OCI-LY3 (cell line): ENCODE measurements at regions not wholly inside any gene's neighbourhood (a gene's known extent, or its start where the extent isn't known, plus 50 kb on each side); places are given as distances from the start of the nearest gene placed in this dataset.
"Not testable (repeated sequence)": the region's sequence is repeated elsewhere in the genome, so short reads cannot be mapped to it uniquely, and the experiment has no call there.

Experiments used
- CTCF ChIP-seq: fragments of 200-600, 300-600 bp; sonication (generic); IDR thresholded peaks from 2 replicates; pipeline ENCODE4 v1.5.1; 2014; ENCODE audit warnings: antibody characterized with exemption, low read length, low read depth
- EZH2phosphoT487 ChIP-seq: fragments of 200-600 bp; shearing (Covaris generic); IDR thresholded peaks from 2 replicates; pipeline ENCODE4 v1.6.1; 2018; ENCODE audit warnings: antibody characterized with exemption, mixed run types, low read depth

GRCh38 chr10:38448614-38449355 lies 354.6 kb downstream of the ZNF37A start:
- TF ChIP-seq CTCF, EZH2phosphoT487: not testable (repeated sequence)
